DMS 273 (cell line): ENCODE measurements at regions not wholly inside any gene's neighbourhood (a gene's known extent, or its start where the extent isn't known, plus 50 kb on each side); places are given as distances from the start of the nearest gene placed in this dataset.
"Not testable (repeated sequence)": the region's sequence is repeated elsewhere in the genome, so short reads cannot be mapped to it uniquely, and the experiment has no call there.

ENCODE experiments used
- DNase-seq: peaks from one replicate; lab custom pipeline; 2025; ENCODE audit not compliant: unreplicated experiment; lab: John Stamatoyannopoulos, UW

DNA sequence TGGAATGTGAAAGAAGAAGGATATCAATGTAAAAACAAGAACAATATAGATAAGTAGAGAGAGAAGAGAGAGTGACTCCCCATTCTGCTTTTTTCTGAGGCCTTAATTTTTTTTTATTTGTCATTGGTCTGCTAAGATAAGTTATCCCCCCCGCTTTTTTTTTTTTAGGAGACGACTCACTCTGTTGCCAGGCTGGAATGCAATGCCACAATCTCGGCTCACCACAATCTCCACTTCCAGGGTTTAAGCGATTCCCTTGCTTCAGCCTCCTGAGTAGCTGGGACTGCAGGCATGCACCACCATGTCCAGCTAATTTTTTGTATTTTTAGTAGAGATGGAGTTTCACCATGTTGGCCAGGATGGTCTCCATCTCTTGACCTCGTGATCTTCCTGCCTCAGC, 677.0 kb downstream of the MAFB start:
- DNase-seq: not testable (repeated sequence)

DNA sequence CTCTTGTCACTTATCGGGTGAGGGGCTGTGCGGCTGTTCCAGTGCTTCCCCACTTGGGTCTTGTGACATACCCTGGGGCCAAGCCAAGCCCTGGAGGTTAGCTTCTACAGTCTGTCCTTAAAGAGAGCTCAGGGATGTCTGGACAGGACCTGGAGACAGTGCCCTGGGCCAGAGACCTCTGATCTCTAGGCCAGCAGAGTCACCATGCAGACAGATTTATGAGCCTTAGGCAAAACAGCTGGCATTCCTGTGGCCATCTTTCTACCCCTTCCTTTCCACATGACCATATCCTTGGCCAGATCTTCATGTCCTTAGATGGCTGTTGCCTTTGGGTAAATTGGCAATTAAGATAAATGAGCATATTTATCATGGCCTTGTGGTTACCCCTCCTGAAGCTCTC, 678.6 kb downstream of the MAFB start:
- DNase-seq: no peak

DNA sequence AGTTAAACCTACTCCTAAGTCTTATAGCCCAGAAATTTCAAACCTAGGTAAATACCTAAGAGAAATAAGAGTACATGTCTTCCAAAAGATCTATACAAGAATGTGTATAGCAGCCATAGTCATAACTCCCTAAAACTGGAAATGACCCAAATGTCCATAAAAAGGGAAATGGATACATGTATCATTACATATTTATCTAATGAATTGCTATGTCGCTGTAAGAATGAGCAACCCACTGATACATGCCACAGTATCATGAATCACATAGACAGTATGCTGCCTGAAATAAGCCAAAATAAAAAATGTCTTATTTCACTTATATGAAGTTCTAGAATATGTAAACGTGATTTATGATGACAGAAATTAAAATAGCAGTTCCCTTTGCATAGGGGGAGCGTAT, 679.5 kb downstream of the MAFB start:
- DNase-seq: no peak

DNA sequence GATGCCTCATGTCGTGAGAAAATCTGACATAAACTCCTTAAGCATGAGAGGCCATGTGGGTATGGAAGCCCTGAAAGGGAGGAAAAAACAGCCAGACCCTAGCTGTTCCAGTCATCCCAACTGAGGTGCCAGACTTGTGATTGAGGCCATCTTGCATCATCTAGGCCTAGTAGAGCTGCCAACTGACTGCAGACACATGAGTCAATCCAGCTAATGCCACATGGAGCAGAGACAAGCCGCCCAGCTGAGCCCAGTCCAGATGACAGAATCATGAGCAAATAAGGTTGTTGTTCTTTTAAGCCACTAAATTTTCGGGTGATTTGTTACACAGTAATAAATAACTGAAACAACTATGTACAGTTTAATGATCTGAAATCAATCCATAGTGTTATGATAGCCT, 680.9 kb downstream of the MAFB start:
- DNase-seq: no peak

DNA sequence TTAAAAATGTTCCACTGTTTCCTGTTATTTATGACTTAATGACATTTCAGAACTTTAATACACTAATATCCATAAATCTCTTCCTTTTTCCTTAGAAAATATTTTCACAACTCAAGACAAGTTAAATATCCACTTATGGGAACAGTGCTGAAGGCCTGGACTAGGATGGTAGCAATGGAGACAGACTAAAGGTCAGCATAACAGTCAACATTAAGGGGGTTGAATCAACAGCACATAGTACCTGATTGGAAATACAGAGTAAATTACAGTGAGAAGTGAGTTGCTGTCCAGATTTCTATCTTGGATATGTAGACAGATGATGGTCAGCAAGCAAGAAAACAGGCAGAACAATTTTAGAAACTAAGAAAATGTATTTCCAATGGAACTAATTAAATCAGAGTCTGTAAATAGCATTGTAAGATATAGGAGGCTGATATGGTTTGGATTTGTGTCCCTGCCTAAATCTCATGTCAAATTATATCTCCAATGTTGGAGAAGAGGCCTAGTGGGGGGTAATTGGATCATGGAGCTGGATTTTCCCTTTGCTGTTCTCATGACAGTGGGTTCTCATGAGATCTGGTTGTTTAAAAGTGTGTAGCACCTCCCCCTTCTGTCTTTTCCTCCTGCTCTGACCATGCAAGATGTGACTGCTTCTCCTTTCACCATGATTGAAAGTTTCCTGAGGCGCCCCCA, 682.7 kb downstream of the MAFB start:
- no peak for DNase-seq

DNA sequence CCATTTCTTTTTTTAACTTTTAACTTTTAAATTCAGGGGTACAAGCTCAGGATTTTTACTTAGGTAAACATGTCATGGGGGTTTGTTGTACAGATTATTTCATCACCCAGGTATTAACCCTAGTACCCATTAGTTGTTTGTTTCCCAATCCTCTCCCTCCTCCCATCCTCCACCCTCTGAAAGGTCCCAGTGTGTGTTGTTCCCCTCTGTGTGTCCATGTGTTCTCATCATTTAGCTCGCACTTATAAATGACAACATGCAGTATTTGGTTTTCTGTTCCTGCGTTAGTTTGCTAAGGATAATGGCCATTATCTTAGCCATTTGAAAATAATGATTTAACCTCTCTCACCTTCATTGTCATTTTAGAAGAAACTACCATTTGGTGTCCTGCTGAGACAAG, 684.9 kb downstream of the MAFB start:
- not testable (repeated sequence) for DNase-seq

DNA sequence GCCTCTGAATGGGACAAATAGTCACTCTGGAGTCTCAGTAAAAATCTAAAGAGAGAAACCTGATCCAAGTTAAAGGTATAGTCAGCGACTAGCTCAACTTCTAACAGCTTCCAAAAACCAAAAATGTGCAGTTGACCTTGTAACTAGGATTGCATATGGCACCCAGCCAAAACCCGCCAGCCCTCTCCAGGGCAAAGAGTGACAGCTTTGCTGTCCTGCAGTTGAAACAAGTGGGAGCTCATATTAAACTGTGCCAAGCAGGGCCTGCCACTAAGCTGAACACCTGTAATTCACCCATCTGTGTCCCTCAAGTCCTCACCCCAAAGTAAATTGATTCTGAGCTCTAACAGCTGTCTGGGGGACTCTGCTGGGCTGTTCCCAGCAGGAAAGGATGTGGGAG, 695.3 kb downstream of the MAFB start:
- peak; percentile 85 for DNase-seq

DNA sequence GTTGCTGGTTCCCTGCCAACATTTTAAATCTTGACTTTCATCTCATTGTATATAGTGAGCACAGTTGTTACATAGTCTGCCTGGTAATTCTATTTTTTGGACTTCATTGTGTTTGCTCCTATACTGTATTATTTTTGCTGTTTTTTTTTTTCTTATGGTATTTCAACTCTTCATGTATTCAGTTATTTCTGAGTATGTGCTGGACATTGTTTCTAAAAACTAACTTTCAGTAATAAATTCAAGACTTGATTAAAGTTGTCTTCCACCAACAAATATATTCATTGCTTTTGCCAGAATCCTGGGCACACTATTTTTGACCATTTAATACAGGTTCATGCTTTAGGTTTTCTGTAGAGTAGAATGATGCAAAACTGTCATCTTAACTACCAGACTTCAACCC, 698.3 kb downstream of the MAFB start:
- DNase-seq: no peak

DNA sequence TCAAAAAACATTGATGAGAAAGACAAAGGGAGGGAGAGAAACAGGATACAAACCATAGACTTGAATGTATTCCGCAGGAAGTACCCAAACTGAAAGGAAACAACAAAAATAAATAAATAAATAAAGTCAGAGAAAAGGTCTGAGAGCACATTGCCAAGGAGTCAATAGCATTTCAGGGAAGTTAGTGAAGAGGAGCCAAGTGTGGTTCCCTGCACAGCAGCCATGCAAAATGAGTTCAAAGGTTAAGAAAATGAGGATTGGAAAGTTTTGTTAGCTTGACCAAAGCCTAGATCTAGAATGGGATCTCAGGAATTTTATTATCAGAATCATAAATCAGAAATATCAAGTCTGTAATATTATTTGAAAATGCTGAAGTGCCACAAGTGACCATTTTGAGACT, 700.0 kb downstream of the MAFB start:
- DNase-seq: no peak

DNA sequence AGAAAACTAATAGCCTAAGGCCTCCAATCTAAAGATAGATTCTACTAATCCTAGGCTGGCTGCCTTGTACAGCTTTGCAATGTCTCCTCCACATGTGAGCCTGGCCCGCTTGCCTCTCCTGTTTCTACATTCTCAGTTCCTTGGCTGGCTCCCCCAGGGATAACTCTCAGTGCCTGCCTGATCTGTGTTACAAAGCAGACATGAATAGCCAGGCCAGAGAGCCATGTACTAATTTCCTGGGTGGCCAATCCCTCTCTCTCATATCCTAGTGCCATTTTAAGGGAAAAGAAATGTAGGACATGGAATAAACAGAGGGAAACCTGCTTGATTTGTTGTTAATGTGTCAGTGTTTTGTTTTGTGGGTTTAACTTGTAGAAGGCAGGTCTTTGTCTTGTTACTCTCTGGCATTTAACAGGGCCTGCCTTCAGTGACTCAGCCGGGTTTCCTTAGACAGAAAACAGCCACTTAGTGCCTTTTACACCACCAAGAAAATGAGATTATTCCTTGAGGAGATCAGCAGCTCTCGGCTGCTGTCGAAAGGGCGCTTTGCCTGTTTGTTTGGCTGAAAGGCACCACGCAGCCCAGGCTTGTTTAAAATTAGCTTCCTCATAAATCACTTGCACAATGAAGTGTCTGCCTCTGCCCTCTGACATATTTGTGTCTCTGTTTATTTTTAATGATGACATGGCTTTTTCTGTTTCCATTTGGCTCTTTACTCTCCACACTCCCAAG, 702.7 kb downstream of the MAFB start:
- DNase-seq: peak; percentile 34

DNA sequence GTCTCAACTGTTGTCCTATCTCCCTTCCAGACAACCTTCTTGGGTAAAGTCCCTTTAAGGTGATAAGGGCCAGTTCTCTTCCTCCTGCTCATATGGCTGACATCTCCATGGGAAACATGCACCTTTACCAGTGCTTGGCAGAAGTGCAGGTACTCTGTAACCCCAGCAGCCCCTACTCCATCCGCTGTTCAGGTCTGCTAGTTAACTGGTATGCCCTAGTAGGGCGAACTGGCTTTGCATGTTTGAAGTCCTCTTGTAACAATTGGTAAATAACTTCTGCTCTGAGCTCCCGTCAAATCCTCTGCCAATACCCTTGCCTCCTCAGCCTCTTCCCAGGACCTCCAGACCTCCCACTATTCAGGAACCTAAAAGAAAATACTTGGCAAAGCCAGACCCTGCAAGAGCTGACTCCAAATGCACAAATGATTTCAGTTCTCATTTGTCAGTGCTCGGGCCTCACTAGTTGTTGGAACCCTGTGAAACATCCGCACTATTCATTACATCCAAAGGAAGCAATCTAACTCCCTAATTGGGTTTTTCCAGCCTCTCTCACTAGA, 703.7 kb downstream of the MAFB start:
- DNase-seq: no peak

DNA sequence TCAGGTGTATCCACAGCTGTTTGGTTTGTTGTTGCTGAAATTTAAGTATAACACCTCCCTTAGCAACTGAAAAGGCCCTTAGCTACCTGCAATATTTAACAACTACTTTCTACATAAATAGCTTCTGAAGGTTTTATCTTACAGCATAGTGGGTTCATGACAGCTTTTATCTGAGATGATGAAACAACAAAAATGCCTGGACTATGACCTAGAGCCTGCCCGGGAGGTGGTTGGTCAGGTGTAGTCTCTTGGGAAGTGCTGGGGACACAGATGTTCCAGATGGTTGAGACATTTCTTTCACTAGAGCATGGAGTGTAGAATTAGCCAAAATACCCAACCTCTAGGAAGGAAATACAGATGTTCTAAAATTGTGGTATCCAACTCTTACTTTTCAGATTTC, 705.4 kb downstream of the MAFB start:
- no peak for DNase-seq

DNA sequence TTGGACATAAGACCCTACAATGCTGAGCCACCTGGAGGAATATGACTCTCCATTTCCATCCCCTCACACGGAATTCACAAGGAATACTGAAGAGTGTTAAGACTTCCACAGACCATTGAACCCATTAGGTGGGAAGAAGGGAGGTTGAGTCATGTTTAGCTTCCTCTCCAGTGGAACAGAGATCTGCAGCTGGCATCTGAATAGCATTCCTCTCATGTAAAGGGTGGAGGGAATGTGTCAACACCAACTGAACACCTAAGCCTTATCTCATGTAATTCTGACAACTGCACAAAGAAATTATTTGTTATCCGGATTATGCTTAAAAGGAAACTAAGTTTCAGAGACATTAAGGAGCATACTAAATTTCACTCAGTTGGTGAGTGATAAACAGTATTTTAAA, 705.9 kb downstream of the MAFB start:
- no peak for DNase-seq

DNA sequence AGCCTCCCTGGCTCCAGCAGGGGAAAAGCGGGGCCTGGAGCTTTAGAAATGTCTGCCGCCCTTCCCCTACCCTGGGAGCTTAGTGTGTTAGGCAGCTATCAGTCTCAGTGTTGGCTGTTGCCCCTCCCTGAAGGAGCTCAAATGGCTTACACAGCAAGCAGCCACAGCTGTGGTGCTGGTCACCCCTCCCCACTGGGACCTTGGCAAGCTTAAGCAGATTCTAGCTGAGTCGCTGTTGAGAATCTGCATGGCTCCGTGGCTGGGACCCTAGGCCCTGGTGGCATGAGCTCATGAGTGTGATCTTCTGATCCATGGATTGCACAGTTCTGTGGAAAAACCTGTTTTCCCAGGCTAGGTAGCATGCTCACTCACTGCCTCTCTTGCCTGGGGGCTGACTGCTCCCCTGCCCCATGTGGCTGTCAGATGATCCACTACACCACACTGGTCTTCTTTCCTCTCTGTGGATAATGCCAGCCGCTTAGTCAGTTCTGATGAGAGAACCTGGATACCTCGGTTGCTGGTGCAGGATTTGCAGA, 714.0 kb downstream of the MAFB start:
- no peak for DNase-seq

DNA sequence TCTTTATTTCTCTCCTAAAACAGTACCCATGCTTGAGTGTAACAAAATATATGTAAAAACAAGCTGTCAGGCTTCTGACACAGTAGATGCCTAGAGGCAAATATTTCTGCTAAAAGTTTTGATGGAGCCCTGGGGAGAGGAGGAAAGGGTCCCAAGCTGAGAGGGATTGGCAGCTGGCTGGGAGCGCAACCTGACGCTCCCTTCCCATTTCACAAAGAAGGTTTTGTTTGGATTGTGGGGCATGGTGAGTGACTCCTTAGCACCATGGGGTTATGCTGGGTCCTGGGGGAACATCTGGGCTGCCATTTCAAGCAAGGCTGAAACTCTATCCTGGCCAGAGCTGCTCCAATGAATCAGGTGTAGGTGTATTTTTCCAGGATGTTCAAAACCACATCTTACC, 720.5 kb downstream of the MAFB start:
- DNase-seq: no peak

DNA sequence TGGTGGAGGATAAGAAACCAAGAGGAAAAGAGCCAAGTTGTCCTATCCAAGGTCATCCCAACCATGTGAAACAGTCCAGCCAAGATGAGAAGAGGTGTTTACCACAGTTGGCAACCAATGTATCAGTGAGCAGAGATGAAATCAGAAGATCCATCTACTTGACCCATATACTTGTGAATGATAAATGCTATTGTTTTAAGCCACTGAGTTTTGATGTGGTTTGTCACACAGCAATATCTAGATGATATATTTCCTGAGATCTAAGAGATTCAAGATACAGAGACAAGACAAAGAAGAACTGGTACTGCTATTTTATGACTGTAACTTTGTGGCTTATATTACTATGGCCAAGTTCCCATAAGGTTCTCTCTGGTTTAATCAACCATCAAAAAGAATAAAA, 721.2 kb downstream of the MAFB start:
- no peak for DNase-seq

DNA sequence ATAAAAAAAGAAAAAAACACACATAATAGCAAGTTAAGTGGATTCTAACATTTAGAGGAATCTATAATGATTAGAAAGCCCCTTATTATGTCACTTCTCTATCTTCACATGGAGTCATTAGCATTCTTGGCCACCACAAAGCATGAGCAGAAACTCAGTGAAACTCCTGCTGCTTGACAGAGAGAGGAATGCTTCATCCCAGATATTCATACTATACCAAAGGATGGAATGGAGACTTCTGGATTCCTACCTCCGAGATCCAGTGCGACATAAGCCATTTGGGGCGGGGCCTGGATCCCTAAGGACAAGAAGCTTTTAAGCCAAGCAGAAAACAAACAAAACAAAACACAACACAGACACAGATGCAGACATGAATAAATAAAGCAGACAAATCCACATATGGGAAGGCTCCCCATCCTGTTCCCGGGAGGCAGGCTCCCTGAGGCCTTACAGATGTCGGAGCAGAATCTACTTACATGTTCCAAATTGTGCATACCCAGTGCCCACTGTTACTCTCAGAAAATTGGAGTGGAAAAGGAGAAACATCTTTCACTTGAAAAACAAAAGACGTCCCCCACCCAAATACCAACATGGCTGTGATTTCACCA, 727.3 kb downstream of the MAFB start:
- DNase-seq: peak; percentile 53

DNA sequence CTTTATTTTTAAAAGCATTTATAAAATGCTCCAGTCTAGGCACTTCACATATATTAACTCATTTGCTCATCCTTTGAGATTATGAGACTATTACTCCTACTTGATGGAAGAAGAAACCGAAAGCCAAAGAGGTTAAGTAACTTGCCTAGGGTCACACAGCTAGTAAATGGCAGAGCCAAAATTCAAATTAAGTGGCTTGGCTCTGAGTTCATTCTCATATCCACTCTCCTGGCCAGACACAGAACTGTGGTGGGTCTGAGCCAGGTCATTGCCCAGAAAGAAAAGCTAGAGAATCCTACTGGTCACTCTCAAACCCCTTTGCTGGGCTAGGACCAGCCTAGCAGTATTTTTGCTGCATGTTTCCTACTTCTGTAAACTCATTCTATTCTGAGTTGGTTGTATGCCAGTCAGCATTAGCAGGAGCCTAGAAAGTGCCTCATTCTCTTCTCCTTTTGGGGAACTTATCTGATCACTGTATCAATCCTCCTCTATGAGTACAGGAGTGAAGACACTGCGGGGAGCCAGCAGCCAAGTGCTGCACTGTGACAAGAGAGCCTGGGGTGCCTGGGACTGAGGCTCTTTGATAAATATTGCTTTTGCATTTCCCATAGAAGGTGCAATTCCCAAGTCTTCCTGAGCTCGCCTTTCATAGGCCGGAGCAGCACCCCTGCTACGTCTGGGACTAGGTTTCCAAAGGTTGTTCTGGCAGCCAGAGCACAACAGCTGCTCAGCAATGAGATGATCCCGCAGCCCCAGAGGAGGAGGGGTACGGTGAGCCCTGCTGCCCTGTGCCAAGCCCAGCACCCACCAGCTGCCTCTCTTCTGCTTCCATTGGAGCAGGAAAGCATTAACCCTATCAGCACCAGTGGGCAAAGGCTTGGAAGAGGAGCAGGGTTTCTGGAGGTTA, 728.3 kb downstream of the MAFB start:
- peak; percentile 97 for DNase-seq

DNA sequence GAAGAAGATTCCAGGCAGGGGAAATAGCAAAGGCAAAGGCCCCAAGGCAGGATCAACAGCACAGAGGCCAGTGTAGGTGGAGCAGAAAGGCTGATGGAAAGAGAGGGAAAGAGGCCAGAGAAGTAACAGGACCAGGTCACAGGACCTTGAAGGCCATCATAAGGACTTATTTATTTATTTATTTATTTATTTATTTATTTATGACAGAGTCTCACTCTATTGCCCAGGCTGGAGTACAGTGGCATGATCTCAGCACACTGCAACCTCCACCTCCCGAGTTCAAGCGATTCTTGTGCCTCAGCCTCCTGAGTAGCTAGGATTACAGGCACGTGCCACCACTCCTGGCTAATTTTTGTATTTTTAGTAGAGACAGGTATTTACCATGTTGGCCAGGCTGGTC, 731.1 kb downstream of the MAFB start:
- DNase-seq: not testable (repeated sequence)

DNA sequence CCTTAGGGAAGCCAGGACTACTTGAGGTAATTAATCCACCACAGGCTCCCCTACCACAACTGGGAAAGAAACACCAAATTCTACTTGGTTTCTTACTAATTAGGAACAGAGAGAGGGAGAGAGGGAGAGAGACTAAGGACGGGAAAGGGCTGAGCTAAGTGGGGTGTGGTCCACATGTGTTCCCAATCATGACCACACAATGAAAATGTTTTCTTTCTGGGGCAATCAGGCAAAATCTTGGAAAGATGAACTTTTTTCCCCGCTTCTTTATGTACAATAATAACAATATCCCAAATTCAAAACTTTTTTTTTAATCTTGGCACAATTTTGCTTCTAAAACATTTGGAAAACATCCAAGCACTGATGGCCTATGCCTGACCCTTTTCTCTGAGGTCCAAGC, 734.4 kb downstream of the MAFB start:
- DNase-seq: no peak

DNA sequence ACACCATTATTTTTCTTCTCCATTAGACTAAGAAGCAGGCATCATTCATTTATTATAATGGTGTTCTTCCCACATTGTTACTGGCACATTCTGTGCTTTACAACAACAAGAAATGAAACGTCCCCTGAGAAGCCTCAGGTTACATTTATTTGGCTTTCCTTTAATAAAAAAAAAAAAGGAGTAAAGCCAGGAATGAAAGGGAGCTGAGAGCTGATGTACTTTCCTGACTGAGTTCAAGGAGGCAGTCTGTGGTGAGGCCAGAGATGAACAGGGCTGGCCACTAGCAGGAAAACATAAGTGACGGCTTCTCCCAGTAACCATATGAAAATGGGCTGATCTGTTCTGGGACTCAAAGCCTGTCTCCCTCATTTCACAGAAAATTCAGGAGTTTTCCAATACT, 742.1 kb downstream of the MAFB start:
- no peak for DNase-seq
